ENCODE measurements at regions not wholly inside any gene's neighbourhood (a gene's known extent, or its start where the extent isn't known, plus 50 kb on each side); places are given as distances from the start of the nearest gene placed in this dataset.

DNA sequence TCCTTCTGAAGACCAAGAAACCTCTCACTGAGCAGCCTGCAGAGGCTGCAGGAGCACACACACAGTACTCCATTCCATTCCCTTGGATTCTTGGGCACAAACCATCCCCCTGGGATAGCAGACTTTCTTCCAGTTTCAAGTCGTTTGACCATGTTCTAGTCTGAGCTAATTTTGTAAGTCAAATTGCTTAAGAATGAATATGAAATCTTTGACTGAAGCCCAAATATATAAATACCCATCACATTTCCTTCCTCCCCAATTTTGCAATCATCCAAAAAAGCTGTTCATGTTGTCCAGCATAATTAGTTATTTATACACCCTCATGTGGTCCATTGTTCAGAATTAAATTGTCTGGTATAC is 231.2 kb upstream of the TPRG1 start:
- DNase-seq (ENCODE audit: low read depth in 4 of 4, low spot score in 2 of 4), result no peak

DNA sequence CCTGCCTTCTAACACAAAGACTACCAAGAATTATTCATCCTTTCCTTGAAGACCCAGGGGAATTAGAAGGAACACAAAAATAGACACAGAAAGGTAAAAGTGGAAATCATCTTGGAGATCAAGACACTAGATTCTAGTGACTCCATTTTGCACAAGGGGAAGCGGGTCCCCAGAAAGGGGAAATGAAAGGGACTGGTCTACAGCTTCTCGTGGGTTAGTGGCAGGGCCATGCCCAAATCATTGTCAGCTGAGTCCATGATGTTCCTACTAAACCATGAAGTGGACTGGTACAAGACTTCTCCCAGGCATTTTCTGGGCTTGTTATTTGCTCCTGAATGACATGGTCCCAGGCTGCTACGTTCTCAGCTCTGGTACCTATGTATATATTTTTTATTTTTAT is 230.7 kb upstream of the TPRG1 start:
- no peak for DNase-seq (ENCODE audit: low read depth in 4 of 4, low spot score in 2 of 4)

DNA sequence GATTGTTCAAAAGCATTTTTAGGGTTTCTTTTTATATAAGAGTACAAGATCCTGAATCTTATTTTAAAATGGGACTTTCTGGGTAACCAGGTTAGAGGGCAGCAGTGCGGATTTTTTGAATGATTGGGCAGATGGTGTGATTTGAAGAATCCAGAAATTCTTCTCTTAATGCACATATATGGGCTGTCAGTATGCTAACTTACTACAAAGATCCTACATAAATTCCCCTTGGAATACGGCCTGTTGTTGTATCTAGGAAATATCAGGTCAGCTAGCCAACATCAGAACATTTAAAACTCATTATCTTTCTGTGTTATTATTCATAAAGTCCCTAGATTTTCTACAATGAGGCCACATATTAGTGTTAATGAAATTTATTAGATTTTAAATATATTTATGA is 229.6 kb upstream of the TPRG1 start:
- DNase-seq (ENCODE audit: low read depth in 4 of 4, low spot score in 2 of 4), result no peak

DNA sequence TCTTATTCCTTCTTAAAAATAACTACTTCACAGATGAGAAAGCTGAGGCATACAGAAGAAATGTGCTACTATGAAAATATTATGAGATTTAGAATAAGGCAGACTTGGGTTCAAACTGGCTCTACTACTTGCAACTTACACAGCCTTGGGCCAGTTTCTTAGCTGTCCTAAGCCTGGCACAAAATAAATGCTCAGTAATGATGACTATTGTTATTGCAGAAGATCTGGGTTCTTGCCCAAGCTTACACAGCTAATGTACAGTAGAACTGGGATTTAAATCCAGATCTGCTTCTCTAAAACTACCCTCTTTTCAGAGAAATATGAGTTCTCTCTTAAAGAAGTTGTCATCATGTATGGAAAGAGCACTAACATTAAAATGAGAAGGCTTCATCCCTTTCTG is 228.2 kb upstream of the TPRG1 start:
- DNase-seq (ENCODE audit: low read depth in 4 of 4, low spot score in 2 of 4), result no peak

DNA sequence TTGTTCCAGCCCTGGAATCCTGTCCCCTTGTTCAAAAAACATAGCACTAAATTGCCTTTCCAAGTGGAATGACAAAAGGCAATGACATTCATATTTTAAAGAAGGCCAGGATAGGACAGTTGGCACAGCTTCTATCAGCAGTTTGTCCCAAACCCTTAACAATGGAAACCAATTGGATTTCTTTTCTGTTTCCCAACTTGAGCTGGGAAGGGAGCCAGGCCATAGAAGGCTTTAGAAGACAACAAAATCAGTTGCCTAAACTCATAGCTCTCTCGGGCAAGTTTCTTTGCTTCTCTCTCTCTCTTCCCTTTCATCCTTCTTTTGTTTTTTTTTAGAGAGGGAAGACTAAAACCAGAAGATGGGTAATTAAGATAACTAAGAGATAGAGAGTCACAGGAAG is 227.7 kb upstream of the TPRG1 start:
- DNase-seq (ENCODE audit: low read depth in 4 of 4, low spot score in 2 of 4), result no peak

DNA sequence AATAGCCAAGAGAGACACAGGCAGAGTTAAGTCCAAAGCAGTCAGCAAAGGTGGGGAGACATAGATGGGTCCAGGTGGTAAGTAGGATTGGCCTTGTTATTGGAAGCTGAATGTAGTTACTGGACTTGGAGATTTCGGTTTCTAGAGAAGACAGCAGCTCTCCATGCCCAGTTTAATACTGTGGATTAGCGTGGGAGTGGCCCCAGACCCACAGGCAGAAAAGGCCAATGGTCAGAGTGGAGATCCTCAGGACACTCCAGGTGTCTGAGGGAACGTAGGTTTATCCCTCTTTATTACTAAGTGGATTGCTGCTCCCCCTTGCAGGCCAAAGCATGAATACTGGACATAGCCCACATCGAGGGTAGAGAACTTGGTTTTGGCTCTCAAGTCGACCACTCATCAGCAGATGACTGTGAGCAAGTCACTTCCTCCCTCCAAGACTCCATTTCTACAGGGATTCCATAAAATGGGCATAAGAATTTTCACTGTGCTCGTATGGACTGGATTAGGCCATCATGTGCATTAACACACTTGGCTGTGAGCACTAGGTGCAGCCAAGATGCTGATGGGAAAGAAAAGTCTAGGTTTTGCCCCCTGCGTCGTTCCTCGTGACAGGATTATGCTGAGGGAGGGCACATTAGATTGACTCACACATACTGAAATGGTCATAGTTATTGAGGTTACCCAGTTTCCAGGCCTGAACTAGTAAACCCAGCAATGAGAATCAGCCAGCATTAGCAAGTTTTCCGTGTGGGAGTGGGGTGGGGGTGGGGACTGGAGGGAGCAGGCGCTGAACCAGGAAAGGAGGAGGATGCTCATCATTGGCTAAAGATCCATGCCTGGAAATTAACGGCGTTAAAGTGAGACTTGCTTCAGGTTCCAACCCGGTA is 225.2 kb upstream of the TPRG1 start:
- no peak for DNase-seq (ENCODE audit: low read depth in 4 of 4, low spot score in 2 of 4)

DNA sequence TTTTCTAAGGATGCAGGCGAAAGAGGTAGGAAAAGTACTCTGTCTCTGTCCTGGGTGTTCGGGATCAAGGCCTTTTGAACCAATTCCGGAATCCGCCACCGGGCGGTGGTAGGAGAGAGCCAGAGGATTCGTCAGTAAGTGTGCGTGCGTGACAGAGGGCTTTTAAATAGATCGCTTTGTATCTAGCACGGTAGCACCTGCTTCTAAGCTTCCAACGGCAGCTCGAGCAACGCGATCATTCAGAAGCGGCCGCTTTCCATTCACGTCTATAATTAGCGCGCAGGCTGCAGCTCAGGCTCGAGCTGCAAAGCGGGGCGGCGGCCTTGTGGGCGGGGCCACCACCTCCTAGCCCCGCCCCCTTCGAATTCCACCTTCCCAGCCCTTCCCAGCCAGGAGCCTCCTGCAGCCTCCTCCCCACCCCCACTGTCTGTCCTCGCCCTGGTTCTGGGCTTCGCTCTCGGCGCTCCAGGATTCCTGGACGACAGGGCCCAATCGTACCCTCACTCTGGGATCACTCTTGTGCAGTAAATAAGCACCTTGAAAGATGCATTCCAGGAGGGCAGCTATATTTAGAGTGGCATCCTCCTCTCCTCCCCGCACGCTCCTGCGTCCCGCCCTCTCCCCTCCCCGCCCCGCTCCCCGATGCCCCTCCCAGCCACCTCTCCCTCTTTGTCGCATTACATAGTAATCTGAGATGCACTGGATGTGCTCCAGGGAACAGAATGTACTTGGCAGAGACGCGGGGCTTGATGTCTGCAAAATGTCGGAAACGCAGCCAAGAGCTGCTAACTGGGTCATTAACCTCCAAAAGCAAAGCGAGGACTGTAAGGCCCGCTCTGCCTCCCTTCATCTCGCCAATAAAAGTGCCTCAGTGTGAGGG is 224.1 kb upstream of the TPRG1 start:
- peak; percentile 90 to 97 (median 94) for DNase-seq (ENCODE audit: low read depth in 4 of 4, low spot score in 2 of 4)

DNA sequence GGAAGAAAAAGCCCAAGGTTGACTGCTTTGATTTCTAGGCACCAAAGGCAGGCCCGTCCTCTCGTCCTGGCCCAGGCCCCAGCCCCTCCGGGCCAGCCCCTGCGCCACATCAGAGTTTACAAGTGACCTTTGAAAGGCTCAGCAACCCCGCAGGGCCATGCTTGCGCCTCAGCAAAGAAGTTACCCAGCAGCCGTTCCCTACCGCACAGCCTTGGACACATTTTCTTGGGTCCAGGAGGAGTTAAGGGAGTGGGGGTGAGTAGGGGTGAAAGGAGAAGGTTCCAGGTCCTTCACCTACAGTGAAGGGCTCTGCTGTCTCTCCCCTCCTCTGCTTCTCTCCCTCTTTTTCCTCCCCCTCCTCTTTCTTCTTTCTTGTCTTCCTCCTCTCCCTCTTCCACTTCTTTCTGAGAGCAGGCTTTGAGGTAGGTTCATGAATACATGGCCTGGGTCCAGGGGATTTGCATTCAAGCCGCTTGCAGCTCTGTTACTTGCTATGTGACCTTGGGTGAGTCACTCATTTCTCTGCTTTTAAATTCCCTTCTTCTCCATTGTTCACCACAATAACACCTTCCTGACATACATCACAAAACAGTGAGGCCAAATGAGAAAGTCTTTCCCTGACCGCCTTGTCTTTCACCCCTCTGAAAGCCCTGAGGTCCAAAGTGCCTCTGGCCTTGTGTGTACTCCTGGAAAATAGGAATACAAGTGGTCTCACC is 223.3 kb upstream of the TPRG1 start:
- DNase-seq (ENCODE audit: low read depth in 4 of 4, low spot score in 2 of 4), result no peak

DNA sequence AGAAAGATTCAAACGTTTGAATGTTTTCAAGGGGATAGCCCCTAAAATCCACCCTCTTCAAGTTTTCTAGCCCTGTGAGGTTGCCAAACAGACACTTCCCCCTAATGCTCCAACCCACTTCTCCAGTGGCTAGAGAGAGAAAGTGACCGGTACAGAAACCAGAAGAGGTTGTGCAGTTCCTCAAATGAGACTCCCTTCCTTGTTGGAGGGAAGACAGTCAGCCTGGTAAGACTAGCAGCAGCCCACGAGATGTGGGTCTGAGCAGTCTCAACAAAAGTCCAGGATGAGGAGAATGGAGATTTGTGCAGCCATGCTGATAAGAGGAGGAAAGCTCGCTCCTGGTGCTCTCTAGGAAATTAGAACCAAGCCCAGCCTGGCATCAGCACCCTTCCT is 222.8 kb upstream of the TPRG1 start:
- no peak for DNase-seq (ENCODE audit: low read depth in 4 of 4, low spot score in 2 of 4)

DNA sequence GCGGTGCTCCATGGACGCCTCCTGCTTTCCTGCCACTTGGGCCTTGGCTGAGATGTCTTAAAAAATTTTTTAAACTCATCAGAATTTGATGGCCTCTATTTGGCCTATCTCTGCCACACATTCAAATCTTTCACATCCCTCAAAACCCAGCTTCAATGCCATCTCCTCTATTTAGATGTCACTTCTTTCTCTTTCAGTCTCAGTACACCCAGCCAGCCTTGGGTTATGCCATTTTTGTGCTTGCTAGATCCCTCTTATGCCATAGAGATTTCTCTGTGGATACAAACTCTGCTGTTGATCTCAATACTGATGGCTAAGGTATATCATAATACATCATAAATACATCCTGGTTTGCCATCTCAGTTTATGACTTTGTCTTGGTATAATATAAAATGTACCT is 222.3 kb upstream of the TPRG1 start:
- no peak for DNase-seq (ENCODE audit: low read depth in 4 of 4, low spot score in 2 of 4)

DNA sequence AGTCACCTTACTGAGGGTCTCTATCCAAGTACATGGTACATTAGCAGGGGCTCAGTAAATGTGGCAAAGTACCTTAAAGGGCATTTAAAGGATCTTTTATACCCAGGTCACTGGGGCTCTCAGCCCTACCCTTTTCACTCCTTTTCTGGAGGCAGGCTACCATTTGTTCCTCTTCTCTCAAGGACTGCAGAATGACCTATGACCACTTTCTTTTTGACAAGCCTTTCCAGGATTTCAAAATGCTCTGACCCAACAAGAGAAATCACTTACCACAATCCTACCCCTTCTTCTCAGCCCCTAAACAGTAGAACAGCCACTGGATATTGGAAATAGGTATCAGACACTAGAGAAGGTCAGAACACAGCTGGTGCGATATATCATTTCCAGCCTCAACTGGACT is 221.8 kb upstream of the TPRG1 start:
- DNase-seq (ENCODE audit: low read depth in 4 of 4, low spot score in 2 of 4), result no peak

DNA sequence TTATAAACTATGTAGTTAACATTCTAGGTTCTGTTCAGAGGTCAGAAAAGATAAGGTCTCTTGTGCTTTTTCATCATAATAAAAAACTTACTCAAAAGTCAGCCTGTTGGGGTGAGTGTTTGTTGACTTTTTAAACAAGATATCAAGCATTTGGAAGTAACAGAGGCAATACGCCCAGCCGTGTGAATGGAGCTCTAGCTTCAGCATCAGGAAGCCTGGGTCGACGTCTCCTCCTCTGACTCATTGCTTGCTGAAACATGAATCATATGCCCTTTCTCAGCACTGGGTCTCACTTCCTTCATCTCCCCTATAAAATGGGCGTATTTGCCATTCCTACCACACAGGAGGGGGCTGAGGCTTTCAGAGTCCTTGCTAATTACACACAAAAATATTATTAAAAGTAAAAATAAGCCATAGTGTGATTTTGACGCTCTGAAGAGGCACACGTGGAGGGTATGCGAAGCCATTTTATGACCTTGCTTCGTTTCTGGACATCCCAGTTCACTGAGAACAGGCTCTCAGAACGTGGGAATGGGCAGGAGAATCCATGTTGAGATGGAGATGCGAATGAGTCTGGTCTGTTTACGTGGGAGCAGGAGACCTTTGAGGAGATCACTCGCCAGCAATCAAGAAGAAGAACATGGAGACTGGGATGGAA is 220.8 kb upstream of the TPRG1 start:
- DNase-seq (ENCODE audit: low read depth in 4 of 4, low spot score in 2 of 4), result no peak

DNA sequence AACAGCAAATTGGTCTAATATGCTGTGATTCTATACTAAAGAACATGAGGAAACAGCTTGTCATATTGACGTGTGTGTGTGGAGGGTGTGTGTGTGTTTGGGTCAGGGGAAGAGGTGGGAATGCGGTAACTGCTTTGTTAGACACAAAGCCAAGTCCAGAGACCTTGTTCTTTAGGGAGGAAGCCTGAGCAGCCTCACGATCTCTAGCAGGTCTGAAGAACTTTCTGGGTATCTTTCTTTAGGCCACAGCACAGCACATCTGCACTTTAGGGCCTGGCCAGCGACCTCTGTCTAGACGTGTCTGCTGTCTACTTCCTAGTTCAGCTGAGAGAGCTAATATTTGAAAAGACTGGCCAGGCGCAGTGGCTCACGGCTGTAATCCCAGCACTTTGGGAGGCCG is 220.0 kb upstream of the TPRG1 start:
- DNase-seq (ENCODE audit: low read depth in 4 of 4, low spot score in 2 of 4), result no peak

DNA sequence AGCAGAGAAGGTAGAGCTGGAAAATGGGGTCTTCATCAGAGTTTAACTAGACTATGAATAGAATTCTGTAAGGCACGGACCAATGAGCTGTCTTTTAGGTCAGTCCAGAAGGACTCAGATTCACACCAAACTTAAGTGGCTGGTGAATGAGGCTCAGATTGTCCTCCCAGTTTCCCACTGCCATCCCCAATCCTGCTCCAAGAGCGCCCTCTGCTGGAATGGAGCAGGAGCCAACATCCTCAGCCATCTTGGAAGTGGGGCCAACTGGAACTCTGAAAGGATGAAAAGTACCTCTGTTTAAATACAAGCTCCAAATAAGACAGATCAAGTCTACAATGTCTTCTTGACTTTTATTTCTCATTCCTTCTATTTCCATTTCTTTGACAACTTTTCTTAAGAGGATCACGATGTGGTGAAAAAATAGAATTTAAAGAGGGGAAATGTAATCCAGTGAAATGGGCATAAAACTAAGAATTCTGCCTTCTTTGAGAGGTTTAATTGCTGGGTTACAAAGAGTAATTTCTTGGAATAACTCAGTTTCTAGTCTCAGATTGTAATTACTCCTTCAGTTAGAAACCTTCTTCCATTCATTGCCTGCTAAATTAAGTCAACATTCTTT is 217.1 kb upstream of the TPRG1 start:
- peak; percentile 53 to 90 (median 69) for DNase-seq (ENCODE audit: low read depth in 4 of 4, low spot score in 2 of 4)

DNA sequence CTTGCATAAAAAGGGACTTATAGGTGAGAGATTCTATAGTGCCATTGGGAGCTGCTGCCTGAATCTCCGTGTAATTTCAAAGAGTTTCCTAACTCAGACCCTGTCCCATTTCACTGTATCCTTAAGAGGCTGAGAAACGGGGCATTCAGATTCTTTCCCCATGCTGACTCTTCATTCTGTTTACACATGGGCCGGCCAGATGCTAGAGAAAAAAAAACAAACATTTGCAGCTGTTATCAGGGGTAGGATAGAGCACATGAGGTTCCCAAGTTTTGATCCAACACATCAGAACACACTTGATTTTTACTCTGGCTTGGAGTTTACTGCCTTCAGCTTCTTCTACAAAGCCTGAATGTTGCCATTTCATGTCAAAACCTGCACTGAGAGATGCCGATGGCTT is 215.9 kb upstream of the TPRG1 start:
- no peak for DNase-seq (ENCODE audit: low read depth in 4 of 4, low spot score in 2 of 4)

DNA sequence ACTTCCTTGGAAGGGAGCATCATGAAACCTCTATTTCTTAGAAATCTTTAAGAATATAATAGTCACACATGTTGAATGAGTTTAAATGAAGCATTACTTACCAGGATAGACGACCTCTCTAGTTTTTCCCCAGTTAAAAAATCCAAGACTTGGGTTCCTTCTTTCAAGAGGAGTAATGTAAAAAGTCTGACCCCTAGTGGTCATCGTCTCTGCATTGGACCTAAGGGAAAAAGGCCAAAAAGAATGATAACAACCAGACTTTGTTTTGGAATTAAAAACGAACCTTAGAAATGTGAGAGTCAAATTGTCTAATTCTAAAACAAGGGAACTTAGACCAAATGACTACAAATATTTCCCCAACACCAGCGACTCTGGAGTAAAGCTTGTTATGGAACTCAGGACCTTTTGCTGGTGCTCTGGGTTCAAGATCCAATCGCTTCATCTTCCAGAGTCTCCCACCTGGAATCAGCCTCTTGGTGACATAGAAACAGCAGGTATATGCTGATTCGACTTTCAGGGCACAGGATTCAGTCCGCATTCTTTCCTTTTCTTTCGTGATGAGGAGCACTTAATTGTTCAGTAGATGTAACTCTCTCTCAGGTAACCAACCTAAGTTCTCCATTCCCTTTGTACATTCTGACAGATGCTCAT is 214.8 kb upstream of the TPRG1 start:
- DNase-seq (ENCODE audit: low read depth in 4 of 4, low spot score in 2 of 4), result peak in 1 of 4 donors; percentile 56

DNA sequence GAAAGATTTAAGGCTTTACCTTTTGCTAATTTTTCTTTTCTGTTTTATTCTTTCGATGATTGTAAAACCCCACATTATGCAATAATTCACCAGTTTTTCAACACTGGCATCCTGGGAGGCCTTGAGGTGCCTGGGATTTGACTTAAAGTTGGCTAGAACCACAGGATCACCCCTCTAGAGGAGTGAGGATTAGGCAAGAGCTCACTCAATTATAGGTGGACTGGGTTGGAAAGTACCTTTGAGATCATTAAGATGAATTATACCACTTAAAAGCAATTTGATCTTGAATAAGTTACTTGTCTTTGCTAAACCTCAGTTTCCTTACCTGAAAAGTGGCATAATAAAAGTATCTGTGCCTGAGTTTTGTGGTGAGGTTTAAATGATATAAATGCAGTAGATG is 212.8 kb upstream of the TPRG1 start:
- no peak for DNase-seq (ENCODE audit: low read depth in 4 of 4, low spot score in 2 of 4)

DNA sequence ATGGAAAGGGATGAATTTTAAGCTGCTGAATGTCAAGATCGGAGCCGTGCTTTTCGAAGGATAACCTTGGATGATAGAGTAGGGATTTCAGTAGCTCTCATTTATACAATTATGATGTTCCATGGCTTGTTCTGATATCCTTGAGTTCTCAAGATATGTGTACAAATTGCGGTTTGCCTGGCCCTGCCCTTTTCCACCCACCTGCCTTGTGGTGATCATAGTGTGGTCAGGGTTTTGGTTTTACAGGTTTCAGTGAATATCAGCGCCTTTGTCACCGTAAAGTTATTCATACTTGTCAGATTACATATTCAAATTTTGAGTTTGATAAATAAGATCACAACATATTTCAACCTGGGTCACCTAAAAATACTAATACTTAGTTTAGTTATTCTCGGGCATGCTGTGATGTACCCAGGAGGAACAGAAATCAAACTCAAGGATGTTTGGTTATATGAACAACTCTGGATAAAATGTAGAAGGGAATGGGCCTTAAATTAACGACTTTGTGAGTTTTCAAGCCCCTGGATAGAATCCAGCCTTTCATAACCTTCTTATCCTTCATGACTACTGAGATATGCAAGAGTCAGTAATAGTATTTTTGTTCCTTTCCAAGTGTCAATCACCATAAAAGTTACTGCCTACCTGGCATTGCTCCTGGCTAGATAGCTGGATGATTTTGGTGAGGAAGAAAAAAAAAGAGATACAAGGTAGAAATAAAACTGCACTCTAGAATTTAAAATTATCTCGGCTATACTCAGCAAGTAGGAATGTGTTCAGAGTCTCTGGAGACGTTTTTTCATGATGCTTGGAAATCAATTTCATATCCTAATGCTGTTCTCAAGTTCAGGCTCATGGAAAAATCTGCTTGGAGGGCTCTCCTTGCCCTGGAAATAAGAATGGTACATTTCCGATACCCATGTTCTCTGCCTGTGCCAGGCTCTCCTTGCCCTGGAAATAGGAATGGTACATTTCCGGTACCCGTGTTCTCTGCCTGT is 209.2 kb upstream of the TPRG1 start:
- no peak for DNase-seq (ENCODE audit: low read depth in 4 of 4, low spot score in 2 of 4)

DNA sequence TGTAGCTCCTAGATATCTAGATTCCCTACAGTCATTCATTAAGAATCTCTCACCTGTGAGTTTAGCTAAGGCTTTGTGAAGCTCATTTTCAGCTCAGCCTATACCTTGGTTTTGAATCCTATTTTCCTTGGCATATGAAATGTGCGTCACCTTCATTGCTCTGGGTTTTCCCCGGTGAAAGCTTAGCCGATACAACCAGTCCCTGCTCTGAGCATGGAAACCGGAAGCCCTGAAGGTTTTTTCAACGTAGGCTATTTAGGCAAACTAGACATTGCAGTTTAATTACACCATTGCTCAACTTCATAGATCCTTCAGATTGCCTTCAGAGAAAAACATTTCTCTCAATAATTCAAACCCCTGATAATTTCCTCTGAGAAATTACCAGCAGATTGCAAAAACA is 206.8 kb upstream of the TPRG1 start:
- DNase-seq (ENCODE audit: low read depth in 4 of 4, low spot score in 2 of 4), result no peak

All from left renal cortex interstitium (tissue), 4 donors.